Spinal cord (tissue), 9 donors: ENCODE measurements at regions not wholly inside any gene's neighbourhood (a gene's known extent, or its start where the extent isn't known, plus 50 kb on each side); places are given as distances from the start of the nearest gene placed in this dataset.

Experiments used
- DNase-seq, 6 donors: peaks; one replicate each; pipeline versions ENCODE4 v3.0.0 to v3.0.0-alpha.2; 2013 to 2015; ENCODE audit warnings: low spot score in 6 of 6, low read depth in 4 of 6
- H3K27ac ChIP-seq: one replicate; pipeline ENCODE4 v1.5.1; 2013; ENCODE audit warnings: low read depth, low read length, control low read depth
- H3K27me3 ChIP-seq: one replicate; pipeline ENCODE4 v1.6.1; 2013; ENCODE audit warnings: low read length; ENCODE audit not compliant: control insufficient read depth, insufficient read depth
- H3K36me3 ChIP-seq: one replicate; pipeline ENCODE4 v1.6.1; 2013; ENCODE audit warnings: low read length; ENCODE audit not compliant: control insufficient read depth, insufficient read depth
- H3K4me1 ChIP-seq: one replicate; pipeline ENCODE4 v1.6.1; 2013; ENCODE audit warnings: low read length; ENCODE audit not compliant: control insufficient read depth, insufficient read depth
- H3K4me3 ChIP-seq: one replicate; pipeline ENCODE4 v1.5.1; 2013; ENCODE audit warnings: low read depth, low read length, control low read depth
- H3K9me3 ChIP-seq: one replicate; pipeline ENCODE4 v1.6.1; 2013; ENCODE audit warnings: low read length; ENCODE audit not compliant: control insufficient read depth, insufficient read depth
- WGBS: methylation state at CpG from one replicate; pipeline ENCODE4 v1.1.5; 2013; ENCODE audit warnings: missing lambda C conversion rate; ENCODE audit not compliant: insufficient coverage; 5-methylcytosine and 5-hydroxymethylcytosine counted together
- donor health status: healthy.

- no peaks in the 10 kb centered on the region for H3K27me3 ChIP-seq
- DNase-seq: no peak
- H3K36me3 ChIP-seq: no peaks in the 10 kb centered on the region
- 86% methylated on average over 1 of the region's 2 CpGs for WGBS
- H3K9me3 ChIP-seq: peaks cover 2% of the 10 kb centered on the region
- no peaks in the 10 kb centered on the region for H3K4me1 ChIP-seq
- no peak overlapping the region for H3K27ac ChIP-seq
- no peak overlapping the region for H3K4me3 ChIP-seq
Measured at GRCh38 chr21:32185103-32185502, 93.7 kb downstream of the MIS18A start.

- DNase-seq: no peak
- Histone ChIP-seq H3K9me3 (peaks cover 2% of the 10 kb centered on the region), H3K36me3 (no peaks in the 10 kb centered on the region), H3K27ac (no peak overlapping the region), H3K4me1 (no peaks in the 10 kb centered on the region), H3K27me3 (no peaks in the 10 kb centered on the region), H3K4me3 (no peak overlapping the region)
- 71% methylated on average over 7 of the region's 7 CpGs for WGBS
Measured at GRCh38 chr21:32184485-32184884, 94.4 kb downstream of the MIS18A start.

GRCh38 chr21:32184065-32184464 is 94.8 kb downstream of the MIS18A start:
- Histone ChIP-seq H3K4me1 (no peaks in the 10 kb centered on the region), H3K9me3 (peaks cover 2% of the 10 kb centered on the region), H3K27ac (no peak overlapping the region), H3K27me3 (no peaks in the 10 kb centered on the region), H3K36me3 (no peaks in the 10 kb centered on the region), H3K4me3 (no peak overlapping the region)
- WGBS: 64% methylated on average over 4 of the region's 5 CpGs
- no peak for DNase-seq

GRCh38 chr21:32183396-32183795 is 95.5 kb downstream of the MIS18A start:
- Histone ChIP-seq H3K27me3 (no peaks in the 10 kb centered on the region), H3K36me3 (no peaks in the 10 kb centered on the region), H3K27ac (no peak overlapping the region), H3K9me3 (peaks cover 2% of the 10 kb centered on the region), H3K4me1 (no peaks in the 10 kb centered on the region), H3K4me3 (no peak overlapping the region)
- no peak for DNase-seq

GRCh38 chr21:32182449-32182848 is 96.4 kb downstream of the MIS18A start:
- Histone ChIP-seq H3K27me3 (no peaks in the 10 kb centered on the region), H3K9me3 (no peaks in the 10 kb centered on the region), H3K4me1 (no peaks in the 10 kb centered on the region), H3K27ac (no peak overlapping the region), H3K4me3 (no peak overlapping the region), H3K36me3 (no peaks in the 10 kb centered on the region)
- 82% methylated on average over 5 of the region's 5 CpGs for WGBS
- DNase-seq: no peak

- Histone ChIP-seq H3K4me1 (no peaks in the 10 kb centered on the region), H3K27me3 (no peaks in the 10 kb centered on the region), H3K27ac (no peak overlapping the region), H3K4me3 (no peak overlapping the region), H3K9me3 (no peaks in the 10 kb centered on the region), H3K36me3 (no peaks in the 10 kb centered on the region)
- WGBS: 73% methylated on average over 1 of the region's 1 CpG
- DNase-seq: no peak
Measured at GRCh38 chr21:32181457-32181856, 97.4 kb downstream of the MIS18A start.

GRCh38 chr21:32174819-32175218 is 104.0 kb downstream of the MIS18A start:
- H3K27ac ChIP-seq: no peak overlapping the region
- H3K27me3 ChIP-seq: no peaks in the 10 kb centered on the region
- no peak for DNase-seq
- no peaks in the 10 kb centered on the region for H3K9me3 ChIP-seq
- H3K4me3 ChIP-seq: no peak overlapping the region
- H3K36me3 ChIP-seq: no peaks in the 10 kb centered on the region
- H3K4me1 ChIP-seq: no peaks in the 10 kb centered on the region

GRCh38 chr21:32173121-32173724 is 105.6 kb downstream of the MIS18A start:
- DNase-seq: no peak
- Histone ChIP-seq H3K4me1 (no peaks in the 10 kb centered on the region), H3K4me3 (no peak overlapping the region), H3K9me3 (no peaks in the 10 kb centered on the region), H3K36me3 (no peaks in the 10 kb centered on the region), H3K27ac (no peak overlapping the region), H3K27me3 (no peaks in the 10 kb centered on the region)
- WGBS: no CpG with 5 or more reads among the region's 1 CpG

- no peaks in the 10 kb centered on the region for H3K9me3 ChIP-seq
- no peak overlapping the region for H3K4me3 ChIP-seq
- no peak overlapping the region for H3K27ac ChIP-seq
- no peak for DNase-seq
- H3K36me3 ChIP-seq: no peaks in the 10 kb centered on the region
- H3K27me3 ChIP-seq: no peaks in the 10 kb centered on the region
- no peaks in the 10 kb centered on the region for H3K4me1 ChIP-seq
- no CpG with 5 or more reads among the region's 2 CpGs for WGBS
Measured at GRCh38 chr21:32172106-32172505, 106.7 kb downstream of the MIS18A start.

GRCh38 chr21:32167513-32167912 is 111.3 kb downstream of the MIS18A start:
- H3K4me1 ChIP-seq: no peaks in the 10 kb centered on the region
- H3K9me3 ChIP-seq: no peaks in the 10 kb centered on the region
- no peak for DNase-seq
- H3K27ac ChIP-seq: no peak overlapping the region
- no peaks in the 10 kb centered on the region for H3K27me3 ChIP-seq
- no peak overlapping the region for H3K4me3 ChIP-seq
- no peaks in the 10 kb centered on the region for H3K36me3 ChIP-seq
